Astrocyte of the spinal cord (primary cell): ENCODE measurements at regions not wholly inside any gene's neighbourhood (a gene's known extent, or its start where the extent isn't known, plus 50 kb on each side); places are given as distances from the start of the nearest gene placed in this dataset.
A peak's percentile ranks its signal among the peaks of the same experiment; 100 is the strongest.
"Not testable (repeated sequence)": the region's sequence is repeated elsewhere in the genome, so short reads cannot be mapped to it uniquely, and the experiment has no call there.

Experiments
- DNase-seq: peaks from one replicate; pipeline ENCODE4 v3.0.0; 2011; ENCODE audit warnings: low read depth, low spot score
- H3K4me3 ChIP-seq: 2 replicates; pipeline ENCODE4 v1.5.1; 2011; ENCODE audit warnings: low read depth, mild to moderate bottlenecking, low read length, moderate library complexity
- CTCF ChIP-seq: IDR thresholded peaks from 2 replicates; pipeline ENCODE4 v1.5.1; 2012; ENCODE audit warnings: low read depth, mild to moderate bottlenecking, low read length, inconsistent platforms
- in situ Hi-C: cut with HindIII; loops from 2 replicates; pipeline ENCODE4 v1.10.0; 2017; ENCODE audit warnings: low sequenced_read_pairs

GRCh38 chrX:13482746-13483541 is 86.5 kb upstream of the EGFL6 start:
- H3K4me3 ChIP-seq, result no peak overlapping the region
- DNase-seq, result no peak
- TF ChIP-seq CTCF, result no peak
- in situ Hi-C loops, result no loop called here

GRCh38 chrX:13480780-13481179 is 88.6 kb upstream of the EGFL6 start:
- in situ Hi-C loops, DNase-seq, H3K4me3 ChIP-seq: not testable (repeated sequence)

GRCh38 chrX:13479452-13479813 is 90.0 kb upstream of the EGFL6 start:
- no peak for TF ChIP-seq CTCF
- no peak overlapping the region for H3K4me3 ChIP-seq
- in situ Hi-C loops, result no loop called here
- no peak for DNase-seq

- TF ChIP-seq CTCF, result no peak
- in situ Hi-C loops, result no loop called here
- H3K4me3 ChIP-seq, result no peak overlapping the region
- no peak for DNase-seq
These were observed 90.5 kb upstream of the EGFL6 start for GRCh38 chrX:13478740-13479451.

- TF ChIP-seq CTCF, result no peak
- in situ Hi-C loops, result no loop called here
- no peak for DNase-seq
- H3K4me3 ChIP-seq, result no peak overlapping the region
These were observed 93.0 kb upstream of the EGFL6 start for GRCh38 chrX:13476384-13476783.

GRCh38 chrX:13474164-13474516 is 95.3 kb upstream of the EGFL6 start:
- DNase-seq, result no peak
- H3K4me3 ChIP-seq, result no peak overlapping the region
- no peak for TF ChIP-seq CTCF
- in situ Hi-C loops, result no loop called here

- DNase-seq, result peak; percentile 26
- in situ Hi-C loops, result no loop called here
- TF ChIP-seq CTCF, result no peak
- no peak overlapping the region for H3K4me3 ChIP-seq
These were observed 95.8 kb upstream of the EGFL6 start for GRCh38 chrX:13473442-13474163.
